ENCODE measurements at regions not wholly inside any gene's neighbourhood (a gene's known extent, or its start where the extent isn't known, plus 50 kb on each side); places are given as distances from the start of the nearest gene placed in this dataset.
"Not testable (repeated sequence)": the region's sequence is repeated elsewhere in the genome, so short reads cannot be mapped to it uniquely, and the experiment has no call there.

DNA sequence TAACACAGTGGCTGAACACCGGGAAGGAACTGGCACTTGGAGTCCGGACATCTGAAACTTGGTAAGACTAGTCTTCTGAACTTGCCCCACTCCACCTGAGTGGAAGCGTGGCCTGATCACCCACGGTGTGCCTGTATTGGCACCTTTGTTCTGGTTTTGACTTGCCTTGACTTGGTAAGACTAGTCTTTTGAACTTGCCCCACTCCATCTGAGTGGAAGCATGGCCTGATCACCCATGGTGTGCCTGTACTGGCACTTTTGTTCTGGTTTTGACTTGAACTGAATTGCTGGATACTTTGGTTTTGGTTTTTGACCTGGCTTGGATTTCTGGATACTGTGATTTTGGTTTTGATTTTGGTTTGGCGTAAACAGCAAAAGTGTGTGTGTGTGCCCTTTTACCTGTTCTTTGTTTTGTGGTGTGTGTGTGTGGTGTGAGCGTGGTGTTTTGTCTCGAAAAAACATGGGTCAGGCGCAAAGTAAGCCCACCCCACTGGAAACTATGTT, 84.1 kb upstream of the ADGRA3 start:
- TF ChIP-seq, protein P1, sequence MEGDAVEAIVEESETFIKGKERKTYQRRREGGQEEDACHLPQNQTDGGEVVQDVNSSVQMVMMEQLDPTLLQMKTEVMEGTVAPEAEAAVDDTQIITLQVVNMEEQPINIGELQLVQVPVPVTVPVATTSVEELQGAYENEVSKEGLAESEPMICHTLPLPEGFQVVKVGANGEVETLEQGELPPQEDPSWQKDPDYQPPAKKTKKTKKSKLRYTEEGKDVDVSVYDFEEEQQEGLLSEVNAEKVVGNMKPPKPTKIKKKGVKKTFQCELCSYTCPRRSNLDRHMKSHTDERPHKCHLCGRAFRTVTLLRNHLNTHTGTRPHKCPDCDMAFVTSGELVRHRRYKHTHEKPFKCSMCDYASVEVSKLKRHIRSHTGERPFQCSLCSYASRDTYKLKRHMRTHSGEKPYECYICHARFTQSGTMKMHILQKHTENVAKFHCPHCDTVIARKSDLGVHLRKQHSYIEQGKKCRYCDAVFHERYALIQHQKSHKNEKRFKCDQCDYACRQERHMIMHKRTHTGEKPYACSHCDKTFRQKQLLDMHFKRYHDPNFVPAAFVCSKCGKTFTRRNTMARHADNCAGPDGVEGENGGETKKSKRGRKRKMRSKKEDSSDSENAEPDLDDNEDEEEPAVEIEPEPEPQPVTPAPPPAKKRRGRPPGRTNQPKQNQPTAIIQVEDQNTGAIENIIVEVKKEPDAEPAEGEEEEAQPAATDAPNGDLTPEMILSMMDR (IDR thresholded peaks at IDR 0.05): not testable (repeated sequence)
- not testable (repeated sequence) for TF ChIP-seq EP300 (IDR thresholded peaks at IDR 0.05; ENCODE audit: low read depth); POLR2A (IDR thresholded peaks at IDR 0.05); POLR2AphosphoS5 (IDR thresholded peaks at IDR 0.05)

All from transverse colon (tissue), 4 donors.